Hypothalamus (tissue), 51 donors: ENCODE measurements at regions not wholly inside any gene's neighbourhood (a gene's known extent, or its start where the extent isn't known, plus 50 kb on each side); places are given as distances from the start of the nearest gene placed in this dataset.
A peak's percentile ranks its signal among the peaks of the same experiment; 100 is the strongest.
"Not testable (repeated sequence)": the region's sequence is repeated elsewhere in the genome, so short reads cannot be mapped to it uniquely, and the experiment has no call there.

ENCODE experiments used
- DNase-seq, 51 donors: peaks; one replicate each; lab custom pipeline; 2025; lab: John Stamatoyannopoulos, UW

DNA sequence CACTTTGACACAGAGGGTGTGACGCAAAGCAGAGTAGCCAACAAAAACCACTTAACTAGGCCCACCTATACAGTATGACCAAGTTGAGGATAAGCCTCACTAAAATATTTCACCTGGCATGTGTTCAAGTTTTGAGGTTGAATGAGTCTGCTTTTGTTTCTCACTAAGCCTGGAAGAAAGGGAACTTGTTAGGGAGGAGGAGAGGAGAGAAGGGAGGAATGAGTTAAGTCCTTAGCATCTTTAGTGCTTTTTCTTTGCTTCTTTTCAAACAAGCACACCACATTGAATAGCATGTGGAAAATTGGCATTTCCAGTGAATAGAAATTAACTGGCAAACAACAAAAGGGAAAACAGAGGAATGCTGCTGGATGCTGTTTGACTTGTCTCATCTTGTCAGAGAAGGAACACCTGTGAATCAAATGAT, 461.9 kb downstream of the GJA1 start:
- DNase-seq: peak in 2 of 51 donors; percentile 9 to 10

GRCh38 chr6:121901432-121901831, 466.0 kb downstream of the GJA1 start:
- peak in 1 of 51 donors; percentile 22 for DNase-seq

- no peak for DNase-seq
Measured at GRCh38 chr6:121904559-121904958, 469.1 kb downstream of the GJA1 start.

DNA sequence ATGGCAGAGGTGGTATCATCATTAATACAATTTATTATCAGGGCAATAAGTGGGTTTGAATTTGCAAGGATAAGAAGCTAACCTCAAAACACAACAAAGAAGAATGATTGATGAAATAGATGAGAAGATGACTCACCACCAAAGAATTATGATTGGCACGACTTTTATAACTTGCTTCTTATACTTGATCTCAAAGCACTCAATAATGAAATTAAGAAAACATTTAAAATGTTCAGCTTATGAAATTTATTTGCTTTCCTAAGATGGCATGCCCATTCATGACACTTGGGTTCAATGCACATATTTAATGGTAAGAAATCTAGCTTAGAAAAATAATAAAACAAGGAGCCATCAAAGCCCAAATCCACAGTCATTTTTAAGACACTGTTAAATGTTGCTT, 477.5 kb downstream of the GJA1 start:
- DNase-seq: no peak

- DNase-seq: no peak
Measured at GRCh38 chr6:121917263-121917829, 481.9 kb downstream of the GJA1 start.

DNA sequence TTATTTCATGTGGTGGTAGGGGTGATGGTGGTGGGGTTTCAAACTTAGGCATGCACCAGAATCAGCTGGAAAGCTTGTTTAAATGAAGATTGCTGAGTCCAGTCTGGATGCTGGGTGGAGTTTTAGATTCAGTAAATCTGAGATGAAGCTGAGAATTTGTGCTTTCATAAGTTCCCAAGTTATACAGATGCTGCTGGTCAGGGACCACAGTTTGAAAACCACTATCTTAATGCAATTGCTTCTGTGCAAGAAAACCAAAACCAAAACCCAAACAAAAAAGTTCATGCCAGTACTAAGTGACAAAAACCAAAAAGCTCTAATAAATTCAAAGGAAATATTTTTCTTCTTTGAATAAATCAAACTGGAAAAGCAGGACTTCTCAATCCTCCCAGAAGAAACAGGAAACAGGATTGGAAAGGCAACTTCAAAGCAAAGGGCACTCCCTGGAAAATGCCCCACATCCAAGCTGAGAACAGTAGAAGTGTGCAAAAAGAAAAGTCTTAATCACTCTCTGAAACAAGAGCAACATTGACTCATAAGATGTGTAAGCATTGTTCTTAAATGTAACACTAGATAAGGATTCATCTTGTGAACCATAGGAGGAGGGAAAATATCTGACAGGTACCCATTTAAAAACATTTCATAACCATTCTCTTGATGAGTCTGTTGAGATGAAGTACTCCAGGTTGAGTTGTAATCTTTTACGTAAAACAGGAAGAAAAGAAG, 481.5 kb upstream of the HSF2 start:
- no peak for DNase-seq

DNA sequence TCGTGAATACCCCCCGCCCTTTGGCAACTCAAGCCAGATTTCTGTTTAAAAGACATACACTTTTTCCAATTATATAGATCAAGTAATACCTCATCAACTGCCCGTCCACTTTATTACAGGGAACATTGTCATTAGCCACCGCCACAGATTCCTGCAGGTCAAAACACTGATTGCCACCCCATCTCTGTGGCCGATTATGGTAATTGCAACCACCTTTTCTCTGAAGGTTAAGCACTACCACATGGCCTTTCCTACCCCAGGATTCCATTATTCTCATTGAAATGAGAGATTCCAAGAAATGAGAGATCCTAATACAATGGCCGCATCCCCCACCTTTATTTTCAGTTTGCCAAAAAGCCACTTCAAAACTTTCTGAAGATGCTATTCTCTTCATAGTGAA, 478.8 kb upstream of the HSF2 start:
- DNase-seq: no peak

- DNase-seq: no peak
Measured at GRCh38 chr6:121925024-121925423, 474.4 kb upstream of the HSF2 start.

GRCh38 chr6:121925534-121926255, 473.8 kb upstream of the HSF2 start:
- DNase-seq: no peak

- DNase-seq: no peak
Measured at GRCh38 chr6:121929301-121929700, 470.2 kb upstream of the HSF2 start.

DNA sequence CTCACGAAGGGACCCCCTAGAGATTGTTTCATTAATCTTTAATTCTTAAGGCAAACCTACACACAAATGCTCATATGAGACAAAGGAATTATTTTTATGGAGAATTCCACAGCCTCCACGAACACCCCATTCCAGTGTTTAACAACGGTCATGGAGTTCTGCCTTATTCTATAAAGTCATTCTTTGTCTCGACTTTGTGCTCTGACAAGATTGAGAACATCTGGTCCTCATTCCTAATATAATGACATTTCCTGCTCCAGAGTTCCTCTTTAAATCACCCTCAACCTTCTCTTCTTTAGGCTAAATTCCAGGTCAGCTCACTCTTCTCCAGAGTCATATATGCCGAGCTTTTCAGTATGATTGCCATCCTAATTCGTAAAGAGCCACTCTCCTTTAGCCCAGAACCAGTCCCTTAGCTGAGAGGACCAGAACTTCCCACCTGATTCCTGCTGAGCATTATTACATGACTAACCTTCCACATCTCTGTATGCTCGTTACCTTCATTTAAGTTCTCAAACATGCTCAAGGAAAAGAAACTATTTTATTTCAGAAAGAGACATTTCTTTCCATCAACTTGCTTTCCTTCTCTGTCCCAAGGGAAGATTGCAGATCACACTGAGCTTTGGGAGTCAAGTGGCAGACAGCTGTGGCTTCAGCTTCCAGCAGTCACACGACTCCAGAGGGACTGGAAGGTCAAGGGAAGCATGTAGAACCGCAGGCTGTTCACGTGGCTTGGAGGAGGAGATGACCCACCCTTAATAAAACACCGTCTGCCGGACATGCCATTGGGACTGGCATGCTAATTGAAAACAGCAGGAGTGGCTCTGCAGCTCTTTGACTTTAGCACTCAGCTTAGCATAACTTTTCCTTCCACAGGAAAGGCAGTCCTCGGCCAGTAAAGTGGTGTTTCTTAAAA, 467.1 kb upstream of the HSF2 start:
- DNase-seq: peak in 1 of 51 donors; percentile 1

- no peak for DNase-seq
Measured at GRCh38 chr6:121934451-121934850, 465.0 kb upstream of the HSF2 start.

- DNase-seq: no peak
Measured at GRCh38 chr6:121940728-121941127, 458.7 kb upstream of the HSF2 start.

DNA sequence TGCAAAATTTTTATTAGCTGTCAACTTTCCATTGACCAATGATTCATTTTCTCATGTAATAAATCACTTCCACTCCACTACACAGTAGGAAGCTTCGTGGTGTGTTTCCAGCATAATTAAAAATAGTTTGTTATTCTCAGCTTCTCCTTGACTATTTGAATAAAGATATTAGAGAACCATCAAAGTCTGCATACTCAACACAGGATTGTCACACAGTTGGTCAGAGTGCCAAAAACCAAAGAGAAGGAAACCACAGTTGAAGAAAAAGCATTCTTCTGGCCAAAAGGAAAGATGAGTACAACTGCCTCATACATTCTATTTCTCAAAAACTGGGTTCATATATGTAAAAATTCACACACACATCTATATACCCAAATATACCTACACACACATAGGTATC, 455.1 kb upstream of the HSF2 start:
- no peak for DNase-seq

DNA sequence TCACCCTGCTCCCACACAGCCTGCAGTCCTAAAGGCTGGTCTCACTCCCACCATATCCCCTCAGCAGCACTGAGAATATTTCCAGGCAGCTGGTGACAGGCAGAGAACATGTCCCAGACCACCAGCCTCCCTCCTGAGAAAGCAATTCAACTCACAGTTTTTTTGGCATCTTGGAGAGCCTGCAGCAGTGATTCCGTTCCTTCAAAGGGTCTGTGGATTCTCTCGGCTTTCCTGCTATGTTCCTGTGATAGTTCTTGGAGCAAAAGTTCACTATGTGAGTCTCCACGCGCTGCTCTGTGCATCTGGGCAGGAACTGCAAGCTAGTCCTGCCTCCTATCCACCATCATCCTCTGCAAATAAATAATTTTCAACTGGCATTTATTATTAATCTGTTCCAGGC, 448.3 kb upstream of the HSF2 start:
- no peak for DNase-seq

DNA sequence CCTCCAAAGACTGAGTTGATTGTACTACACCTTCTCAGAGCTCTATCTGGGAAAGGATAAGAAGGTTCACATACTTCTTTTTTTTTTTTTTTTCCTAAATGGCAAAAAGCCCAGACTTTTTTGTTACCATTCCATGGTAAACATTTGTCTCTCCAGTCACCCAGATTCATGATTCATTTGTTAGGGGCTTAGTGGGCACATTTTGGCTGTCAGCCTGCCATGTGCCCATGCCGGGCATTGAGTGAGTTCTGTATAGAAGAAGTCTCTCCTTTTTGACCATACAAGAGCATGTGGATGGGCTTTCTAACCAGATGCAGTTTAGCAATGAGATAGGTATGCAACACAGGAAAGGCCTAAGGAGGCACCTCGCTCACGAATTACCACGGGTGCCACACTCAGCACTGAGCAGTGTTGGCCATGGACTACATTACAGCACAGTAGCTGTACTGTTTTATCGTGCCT, 447.5 kb upstream of the HSF2 start:
- DNase-seq: peak in 3 of 51 donors; percentile 2 to 10 (median 5)

- DNase-seq: not testable (repeated sequence)
Measured at GRCh38 chr6:121955401-121955800, 444.1 kb upstream of the HSF2 start.

GRCh38 chr6:121956782-121957181, 442.7 kb upstream of the HSF2 start:
- no peak for DNase-seq

- no peak for DNase-seq
Measured at GRCh38 chr6:121959501-121959900, 440.0 kb upstream of the HSF2 start.

DNA sequence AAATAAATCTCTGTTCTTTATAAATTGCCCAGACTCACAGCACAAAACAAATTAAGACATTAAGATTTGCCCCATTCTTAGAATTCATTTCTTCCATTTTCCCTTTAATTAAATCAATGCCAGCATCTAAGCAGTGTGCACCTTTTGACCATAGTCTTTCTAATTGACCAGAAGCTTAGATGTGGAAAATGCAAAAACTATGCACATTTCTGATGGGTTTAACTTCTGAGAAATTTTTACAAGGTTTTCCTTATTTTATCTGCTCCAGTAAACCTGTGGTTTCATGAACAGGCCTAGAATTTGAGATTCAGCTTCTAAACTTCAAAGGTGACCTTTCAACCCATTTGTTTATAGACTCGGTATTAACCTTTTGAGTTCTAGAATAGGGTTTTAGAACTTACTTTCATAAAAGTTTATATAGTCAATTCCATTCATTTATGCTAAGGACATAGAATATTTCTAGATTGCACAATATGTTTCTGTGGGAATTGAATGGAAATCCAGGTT, 437.8 kb upstream of the HSF2 start:
- DNase-seq: no peak

- no peak for DNase-seq
Measured at GRCh38 chr6:121963826-121964225, 435.6 kb upstream of the HSF2 start.
